K562 (cell line): ENCODE measurements at regions not wholly inside any gene's neighbourhood (a gene's known extent, or its start where the extent isn't known, plus 50 kb on each side); places are given as distances from the start of the nearest gene placed in this dataset.

Source experiments
- ATAC-seq: fragments of 200-7000 bp; cut with Tn5 transposase; 3 replicates; pipeline ENCODE4 v1.9.1; 2020; ENCODE audit warnings: moderate library complexity
- BruUV-seq: library from RNA; stranded (reverse); fragments of 400-500 nt; replicated peaks from 2 replicates; lab custom pipeline; 2021; lab: Mats Ljungman, UMichigan
- CTCF ChIA-PET: fragments of 300-600 bp; formaldehyde crosslinking; extraction: SDS; loops from one replicate; lab custom pipeline; 2021; ENCODE audit warnings: low intra/inter-chr PET ratio; lab: Yijun Ruan, JAX
- POLR2A ChIA-PET: fragments of 300-600, 350-650 bp; sonication (Branson Sonifier 250); formaldehyde crosslinking; extraction: SDS; loops from one replicate; lab custom pipeline; 2021; ENCODE audit warnings: antibody characterized with exemption, inconsistent platforms; lab: Yijun Ruan, JAX
- DNase-seq, 4 experiments: peaks; one replicate each; pipeline versions ENCODE4 v3.0.0 to v3.0.0-alpha.2; 2011 to 2018; ENCODE audit warnings: low spot score in 3 of 4, mixed read lengths in 3 of 4; ENCODE audit errors: extremely low read depth in 1 of 4
- FAIRE-seq: peaks from 2 replicates; lab custom pipeline; 2011; peaks lifted over from hg19 to GRCh38; lab: Jason Lieb, UNC
- H2AFZ ChIP-seq: 2 replicates; pipeline ENCODE4 v1.6.0; 2011; ENCODE audit warnings: low read depth, low read length, control low read depth, inconsistent platforms
- H3K27ac ChIP-seq: fragments of 200-600 bp; 3 replicates; pipeline ENCODE4 v1.8.0; 2011; ENCODE audit warnings: low read depth, mild to moderate bottlenecking, control low read depth, inconsistent platforms, low read length, moderate library complexity, mixed read lengths; ENCODE audit errors: extremely low read depth
- H3K27me3 ChIP-seq, 2 experiments: fragments of 300-600 bp in 1 of 2; 2 replicates in 1 of 2; 3 replicates in 1 of 2; pipeline versions ENCODE4 v1.6.0 to v1.8.0; 2011; ENCODE audit warnings: inconsistent platforms in 2 of 2, low read length in 2 of 2, mild to moderate bottlenecking in 1 of 2, mixed read lengths in 1 of 2, moderate library complexity in 1 of 2; ENCODE audit not compliant: control insufficient read depth in 2 of 2, insufficient read depth in 2 of 2
- H3K36me3 ChIP-seq: fragments of 300-600 bp; 3 replicates; pipeline ENCODE4 v1.8.0; 2011; ENCODE audit warnings: mild to moderate bottlenecking, low read length, inconsistent platforms; ENCODE audit not compliant: control insufficient read depth, insufficient read depth
- H3K4me1 ChIP-seq, 2 experiments: fragments of 200-600 bp in 1 of 2; replicated peaks in 1 of 2; 2 replicates in 1 of 2; 3 replicates in 1 of 2; pipeline versions ENCODE4 v1.5.1 to v1.8.0; 2011; ENCODE audit warnings: inconsistent platforms in 2 of 2, low read length in 2 of 2, mild to moderate bottlenecking in 1 of 2, mixed read lengths in 1 of 2, moderate library complexity in 1 of 2; ENCODE audit not compliant: control insufficient read depth in 2 of 2, insufficient read depth in 2 of 2
- H3K4me2 ChIP-seq: 2 replicates; pipeline ENCODE4 v1.6.1; 2011; ENCODE audit warnings: low read length, control low read depth, inconsistent platforms, mixed read lengths; ENCODE audit not compliant: insufficient read depth
- H3K4me3 ChIP-seq: fragments of 200-600 bp; sonication (generic), shearing (Covaris generic); 2 replicates; pipeline ENCODE4 v1.5.1; 2016; ENCODE audit warnings: control low read depth, inconsistent platforms
- H3K79me2 ChIP-seq: fragments of 200-600 bp; 3 replicates; pipeline ENCODE4 v1.8.0; 2011; ENCODE audit warnings: low read length, inconsistent platforms; ENCODE audit not compliant: control insufficient read depth, insufficient read depth
- H3K9ac ChIP-seq, 2 experiments: 2 replicates each; pipeline versions ENCODE4 v1.6.0 to v1.6.1; 2011; ENCODE audit warnings: low read depth in 2 of 2, low read length in 2 of 2, control low read depth in 1 of 2, inconsistent platforms in 1 of 2, mild to moderate bottlenecking in 1 of 2, mixed read lengths in 1 of 2; ENCODE audit not compliant: insufficient read depth in 1 of 2
- H3K9me1 ChIP-seq: one replicate; pipeline ENCODE4 v1.6.0; 2011; ENCODE audit warnings: inconsistent platforms, mild to moderate bottlenecking, low read length, moderate library complexity; ENCODE audit not compliant: control insufficient read depth, insufficient read depth
- H3K9me3 ChIP-seq: replicated peaks from 2 replicates; pipeline ENCODE4 v1.5.1; 2011; ENCODE audit warnings: low read depth, low read length, inconsistent platforms; ENCODE audit not compliant: control insufficient read depth, insufficient read depth
- H4K20me1 ChIP-seq: replicated peaks from 2 replicates; pipeline ENCODE4 v1.6.1; 2011; ENCODE audit warnings: low read length, inconsistent platforms, mixed read lengths; ENCODE audit not compliant: control insufficient read depth, insufficient read depth
- TAF7 ChIP-seq: fragments of 450-650 bp; IDR thresholded peaks from 2 replicates; pipeline ENCODE4 v1.6.1; 2016; ENCODE audit warnings: missing genetic modification characterization, missing compliant biosample characterization
- WGBS: fragments of 100-300 bp; shearing (Covaris generic); methylation state at CpG from one replicate; pipeline ENCODE4 v1.1.6; 2016; ENCODE audit warnings: low coverage, mixed read lengths; ENCODE audit not compliant: insufficient coverage; ENCODE audit errors: missing lambda C conversion rate; 5-methylcytosine and 5-hydroxymethylcytosine counted together
- in situ Hi-C: fragments of 300-500 bp; cut with MboI; formaldehyde crosslinking; loops from 4 replicates; pipeline ENCODE4 v1.15.0; 2018; ENCODE audit warnings: inconsistent platforms, mixed read lengths
- intact Hi-C: fragments of 100-400 bp; cut with micrococcal nuclease; formaldehyde crosslinking; loops from 2 replicates; pipeline ENCODE4 v1.14.2; 2022
- TF ChIP-seq, protein P1 (sequence below): fragments of 250-450 bp; sonication (Bioruptor Pico); IDR thresholded peaks from 2 replicates; pipeline ENCODE4 v1.5.0; 2021; ENCODE audit warnings: mild to moderate bottlenecking, borderline replicate concordance
- TF ChIP-seq, protein P2 (sequence below), 2 experiments: fragments of 450-650 bp; formaldehyde crosslinking in 1 of 2; IDR thresholded peaks; 2 replicates each; pipeline versions ENCODE4 v1.4.0 to v1.6.1; 2014 to 2020; ENCODE audit warnings: mild to moderate bottlenecking in 2 of 2, borderline replicate concordance in 1 of 2, low read depth in 1 of 2
- TF ChIP-seq, protein P3 (sequence below): sonication (generic); formaldehyde crosslinking; IDR thresholded peaks from 2 replicates; pipeline ENCODE4 v1.8.0; 2023; ENCODE audit warnings: missing genetic modification reagents, mild to moderate bottlenecking, borderline replicate concordance

DNA sequence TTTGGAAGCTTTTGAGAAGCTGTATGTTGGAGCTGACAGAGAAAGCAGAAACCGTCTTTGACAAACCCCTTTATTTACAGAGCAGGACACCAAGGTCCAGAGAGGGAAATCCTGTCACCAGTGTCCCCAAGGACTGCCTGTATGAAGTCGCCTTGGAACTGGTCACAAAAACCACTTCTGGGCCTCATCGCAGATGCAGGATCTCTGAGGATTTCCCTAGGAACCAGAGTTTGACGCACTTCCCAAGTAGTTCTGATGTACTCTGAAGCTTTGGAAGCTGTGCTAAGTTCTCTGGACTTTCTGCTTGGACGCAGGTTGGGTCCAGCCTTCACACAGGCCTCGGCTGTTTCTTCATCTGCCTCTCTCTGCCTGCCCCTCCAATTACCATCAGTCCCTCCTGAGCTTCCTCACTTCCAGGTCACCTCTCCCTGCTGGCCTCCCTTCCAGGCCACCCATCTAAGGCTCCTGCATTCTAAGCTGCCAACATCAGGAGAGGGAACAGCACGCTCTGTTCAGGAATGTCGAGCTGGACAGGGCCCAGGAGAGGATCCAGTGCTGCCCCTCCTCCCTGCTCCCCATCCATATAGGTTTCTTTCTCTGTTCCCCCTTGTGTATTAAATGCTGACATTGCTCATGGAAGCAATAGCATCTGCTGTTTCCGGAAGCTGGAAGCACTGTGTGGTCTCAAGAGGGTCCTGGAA lies 270.8 kb downstream of the OPA1 start:
- 78% methylated on average over 9 of the region's 9 CpGs for WGBS
- TF ChIP-seq, protein P1, sequence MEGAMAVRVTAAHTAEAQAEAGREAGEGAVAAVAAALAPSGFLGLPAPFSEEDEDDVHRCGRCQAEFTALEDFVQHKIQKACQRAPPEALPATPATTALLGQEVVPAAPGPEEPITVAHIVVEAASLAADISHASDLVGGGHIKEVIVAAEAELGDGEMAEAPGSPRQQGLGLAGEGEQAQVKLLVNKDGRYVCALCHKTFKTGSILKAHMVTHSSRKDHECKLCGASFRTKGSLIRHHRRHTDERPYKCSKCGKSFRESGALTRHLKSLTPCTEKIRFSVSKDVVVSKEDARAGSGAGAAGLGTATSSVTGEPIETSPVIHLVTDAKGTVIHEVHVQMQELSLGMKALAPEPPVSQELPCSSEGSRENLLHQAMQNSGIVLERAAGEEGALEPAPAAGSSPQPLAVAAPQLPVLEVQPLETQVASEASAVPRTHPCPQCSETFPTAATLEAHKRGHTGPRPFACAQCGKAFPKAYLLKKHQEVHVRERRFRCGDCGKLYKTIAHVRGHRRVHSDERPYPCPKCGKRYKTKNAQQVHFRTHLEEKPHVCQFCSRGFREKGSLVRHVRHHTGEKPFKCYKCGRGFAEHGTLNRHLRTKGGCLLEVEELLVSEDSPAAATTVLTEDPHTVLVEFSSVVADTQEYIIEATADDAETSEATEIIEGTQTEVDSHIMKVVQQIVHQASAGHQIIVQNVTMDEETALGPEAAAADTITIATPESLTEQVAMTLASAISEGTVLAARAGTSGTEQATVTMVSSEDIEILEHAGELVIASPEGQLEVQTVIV, result no peak
- TF ChIP-seq TAF7 (tag), result no peak
- TF ChIP-seq, protein P2, sequence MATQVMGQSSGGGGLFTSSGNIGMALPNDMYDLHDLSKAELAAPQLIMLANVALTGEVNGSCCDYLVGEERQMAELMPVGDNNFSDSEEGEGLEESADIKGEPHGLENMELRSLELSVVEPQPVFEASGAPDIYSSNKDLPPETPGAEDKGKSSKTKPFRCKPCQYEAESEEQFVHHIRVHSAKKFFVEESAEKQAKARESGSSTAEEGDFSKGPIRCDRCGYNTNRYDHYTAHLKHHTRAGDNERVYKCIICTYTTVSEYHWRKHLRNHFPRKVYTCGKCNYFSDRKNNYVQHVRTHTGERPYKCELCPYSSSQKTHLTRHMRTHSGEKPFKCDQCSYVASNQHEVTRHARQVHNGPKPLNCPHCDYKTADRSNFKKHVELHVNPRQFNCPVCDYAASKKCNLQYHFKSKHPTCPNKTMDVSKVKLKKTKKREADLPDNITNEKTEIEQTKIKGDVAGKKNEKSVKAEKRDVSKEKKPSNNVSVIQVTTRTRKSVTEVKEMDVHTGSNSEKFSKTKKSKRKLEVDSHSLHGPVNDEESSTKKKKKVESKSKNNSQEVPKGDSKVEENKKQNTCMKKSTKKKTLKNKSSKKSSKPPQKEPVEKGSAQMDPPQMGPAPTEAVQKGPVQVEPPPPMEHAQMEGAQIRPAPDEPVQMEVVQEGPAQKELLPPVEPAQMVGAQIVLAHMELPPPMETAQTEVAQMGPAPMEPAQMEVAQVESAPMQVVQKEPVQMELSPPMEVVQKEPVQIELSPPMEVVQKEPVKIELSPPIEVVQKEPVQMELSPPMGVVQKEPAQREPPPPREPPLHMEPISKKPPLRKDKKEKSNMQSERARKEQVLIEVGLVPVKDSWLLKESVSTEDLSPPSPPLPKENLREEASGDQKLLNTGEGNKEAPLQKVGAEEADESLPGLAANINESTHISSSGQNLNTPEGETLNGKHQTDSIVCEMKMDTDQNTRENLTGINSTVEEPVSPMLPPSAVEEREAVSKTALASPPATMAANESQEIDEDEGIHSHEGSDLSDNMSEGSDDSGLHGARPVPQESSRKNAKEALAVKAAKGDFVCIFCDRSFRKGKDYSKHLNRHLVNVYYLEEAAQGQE (IDR thresholded peaks at IDR 0.05; ENCODE audit: borderline replicate concordance), result peak; percentile 70
- TF ChIP-seq, protein P2 (CRISPR knock-in tag; IDR thresholded peaks at IDR 0.05; ENCODE audit: low read depth), result no peak
- TF ChIP-seq, protein P3, sequence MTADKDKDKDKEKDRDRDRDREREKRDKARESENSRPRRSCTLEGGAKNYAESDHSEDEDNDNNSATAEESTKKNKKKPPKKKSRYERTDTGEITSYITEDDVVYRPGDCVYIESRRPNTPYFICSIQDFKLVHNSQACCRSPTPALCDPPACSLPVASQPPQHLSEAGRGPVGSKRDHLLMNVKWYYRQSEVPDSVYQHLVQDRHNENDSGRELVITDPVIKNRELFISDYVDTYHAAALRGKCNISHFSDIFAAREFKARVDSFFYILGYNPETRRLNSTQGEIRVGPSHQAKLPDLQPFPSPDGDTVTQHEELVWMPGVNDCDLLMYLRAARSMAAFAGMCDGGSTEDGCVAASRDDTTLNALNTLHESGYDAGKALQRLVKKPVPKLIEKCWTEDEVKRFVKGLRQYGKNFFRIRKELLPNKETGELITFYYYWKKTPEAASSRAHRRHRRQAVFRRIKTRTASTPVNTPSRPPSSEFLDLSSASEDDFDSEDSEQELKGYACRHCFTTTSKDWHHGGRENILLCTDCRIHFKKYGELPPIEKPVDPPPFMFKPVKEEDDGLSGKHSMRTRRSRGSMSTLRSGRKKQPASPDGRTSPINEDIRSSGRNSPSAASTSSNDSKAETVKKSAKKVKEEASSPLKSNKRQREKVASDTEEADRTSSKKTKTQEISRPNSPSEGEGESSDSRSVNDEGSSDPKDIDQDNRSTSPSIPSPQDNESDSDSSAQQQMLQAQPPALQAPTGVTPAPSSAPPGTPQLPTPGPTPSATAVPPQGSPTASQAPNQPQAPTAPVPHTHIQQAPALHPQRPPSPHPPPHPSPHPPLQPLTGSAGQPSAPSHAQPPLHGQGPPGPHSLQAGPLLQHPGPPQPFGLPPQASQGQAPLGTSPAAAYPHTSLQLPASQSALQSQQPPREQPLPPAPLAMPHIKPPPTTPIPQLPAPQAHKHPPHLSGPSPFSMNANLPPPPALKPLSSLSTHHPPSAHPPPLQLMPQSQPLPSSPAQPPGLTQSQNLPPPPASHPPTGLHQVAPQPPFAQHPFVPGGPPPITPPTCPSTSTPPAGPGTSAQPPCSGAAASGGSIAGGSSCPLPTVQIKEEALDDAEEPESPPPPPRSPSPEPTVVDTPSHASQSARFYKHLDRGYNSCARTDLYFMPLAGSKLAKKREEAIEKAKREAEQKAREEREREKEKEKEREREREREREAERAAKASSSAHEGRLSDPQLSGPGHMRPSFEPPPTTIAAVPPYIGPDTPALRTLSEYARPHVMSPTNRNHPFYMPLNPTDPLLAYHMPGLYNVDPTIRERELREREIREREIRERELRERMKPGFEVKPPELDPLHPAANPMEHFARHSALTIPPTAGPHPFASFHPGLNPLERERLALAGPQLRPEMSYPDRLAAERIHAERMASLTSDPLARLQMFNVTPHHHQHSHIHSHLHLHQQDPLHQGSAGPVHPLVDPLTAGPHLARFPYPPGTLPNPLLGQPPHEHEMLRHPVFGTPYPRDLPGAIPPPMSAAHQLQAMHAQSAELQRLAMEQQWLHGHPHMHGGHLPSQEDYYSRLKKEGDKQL (CRISPR knock-in tag), result no peak

More for the DNA sequence above, 270.8 kb downstream of the OPA1 start:
- H3K36me3 ChIP-seq, result no peaks in the 10 kb centered on the region
- no TSS peak for BruUV-seq
- H3K79me2 ChIP-seq, result no peaks in the 10 kb centered on the region
- intact Hi-C loops, result no loop called here
- DNase-seq (no peak), FAIRE-seq (no peak), ATAC-seq (no peak)
- H3K4me2 ChIP-seq, result no peak overlapping the region
- H3K27ac ChIP-seq, result no peak overlapping the region
- H3K4me3 ChIP-seq, result no peak overlapping the region
- CTCF ChIA-PET, result no interaction called here
- no peaks in the 10 kb centered on the region for H3K9me3 ChIP-seq
- no peak overlapping the region for H2AFZ ChIP-seq
- H4K20me1 ChIP-seq, result no peaks in the 10 kb centered on the region
- H3K27me3 ChIP-seq, result no peaks in the 10 kb centered on the region
- H3K9me1 ChIP-seq, result no peaks in the 10 kb centered on the region
- H3K9ac ChIP-seq, result peak overlapping the region in 1 of 2 experiments; percentile 50; a peak in 1 of 4 replicates
- POLR2A ChIA-PET, result interaction anchor here (0.6 to 1.7 kb wide), 4 partner anchors 10 to 20 kb away, joined by 3 to 4 read pairs (median 4); no protein-coding TSS in a partner anchor
- H3K4me1 ChIP-seq, result peaks cover 5 to 32% of the 10 kb centered on the region in 2 experiments; a peak in 4 of 5 replicates
- in situ Hi-C loops, result no loop called here
